ENCODE measurements at regions not wholly inside any gene's neighbourhood (a gene's known extent, or its start where the extent isn't known, plus 50 kb on each side); places are given as distances from the start of the nearest gene placed in this dataset. TPM values are rescaled to one million over a fixed set of nuclear protein-coding genes. Genes with fewer than 3 reads are reported as not detected.

Small RNA genes in the stretch of these regions (small RNA-seq; reads per million reads assigned to genes)
- gene RF00012 = not detected
- gene RNA5SP62 = 0.81 reads per million, percentile 48 among the genes with 10 or more reads in this experiment
- gene RNA5SP63 = not detected
- gene RNU5F-6P = not detected

Data from K562 (cell line).